Vagina (tissue), 2 donors: ENCODE measurements at regions not wholly inside any gene's neighbourhood (a gene's known extent, or its start where the extent isn't known, plus 50 kb on each side); places are given as distances from the start of the nearest gene placed in this dataset.

Experiments used
- DNase-seq, 2 donors: peaks; one replicate each; pipeline ENCODE4 v3.0.0-alpha.2; 2017; ENCODE audit errors: extremely low spot score in 2 of 2
- H3K27ac ChIP-seq: fragments of 200-600 bp; sonication (generic); one replicate; pipeline ENCODE4 v1.5.1; 2019
- H3K27me3 ChIP-seq: fragments of 200-600 bp; sonication (generic); one replicate; pipeline ENCODE4 v1.5.1; 2019
- H3K36me3 ChIP-seq, 2 donors: fragments of 200-600 bp; sonication (generic); one replicate each; pipeline ENCODE4 v1.5.1; 2017 to 2019
- H3K4me1 ChIP-seq: fragments of 200-600 bp; sonication (generic); one replicate; pipeline ENCODE4 v1.5.1; 2019
- H3K4me3 ChIP-seq, 2 donors: fragments of 200-600 bp; sonication (generic); 1 replicate in 1 of 2; 2 replicates in 1 of 2; pipeline ENCODE4 v1.5.1; 2016 to 2019
- H3K9me3 ChIP-seq: fragments of 200-600 bp; sonication (generic); one replicate; pipeline ENCODE4 v1.5.1; 2019
- POLR2A ChIP-seq, 2 donors: fragments of 450-650 bp; IDR thresholded peaks; one replicate each; pipeline ENCODE4 v1.6.1; 2017; ENCODE audit warnings: antibody characterized with exemption in 2 of 2, mild to moderate bottlenecking in 2 of 2, moderate library complexity in 2 of 2
- POLR2AphosphoS5 ChIP-seq, 2 donors: sonication (generic); formaldehyde crosslinking; IDR thresholded peaks; one replicate each; pipeline ENCODE4 v1.9.0; 2017; ENCODE audit warnings: antibody characterized with exemption in 2 of 2, mild to moderate bottlenecking in 2 of 2, low read depth in 1 of 2; ENCODE audit not compliant: insufficient read depth in 1 of 2
- intact Hi-C: fragments of 100-400 bp; cut with DNase I; formaldehyde crosslinking; loops from one replicate; pipeline ENCODE4 v1.15.1; 2023
- TF ChIP-seq, protein P1 (sequence below), 3 experiments: fragments of 450-650 bp in 2 of 3; fragments of 200-600 bp in 1 of 3; sonication (generic) in 1 of 3; IDR thresholded peaks; one replicate each; pipeline ENCODE4 v1.5.1; 2017 to 2019; ENCODE audit warnings: antibody characterized with exemption in 3 of 3, mild to moderate bottlenecking in 2 of 3, moderate library complexity in 2 of 3

GRCh38 chrX:42846741-42847140, 68.8 kb upstream of the PPP1R2C start:
- Histone ChIP-seq H3K27ac (no peak overlapping the region), H3K36me3 (no peaks in the 10 kb centered on the region), H3K9me3 (no peaks in the 10 kb centered on the region), H3K27me3 (no peaks in the 10 kb centered on the region), H3K4me1 (no peaks in the 10 kb centered on the region), H3K4me3 (no peak overlapping the region)
- intact Hi-C loops, result no loop called here
- DNase-seq, result no peak
- no peak for TF ChIP-seq POLR2A (IDR thresholded peaks at IDR 0.05)
- TF ChIP-seq, protein P1, sequence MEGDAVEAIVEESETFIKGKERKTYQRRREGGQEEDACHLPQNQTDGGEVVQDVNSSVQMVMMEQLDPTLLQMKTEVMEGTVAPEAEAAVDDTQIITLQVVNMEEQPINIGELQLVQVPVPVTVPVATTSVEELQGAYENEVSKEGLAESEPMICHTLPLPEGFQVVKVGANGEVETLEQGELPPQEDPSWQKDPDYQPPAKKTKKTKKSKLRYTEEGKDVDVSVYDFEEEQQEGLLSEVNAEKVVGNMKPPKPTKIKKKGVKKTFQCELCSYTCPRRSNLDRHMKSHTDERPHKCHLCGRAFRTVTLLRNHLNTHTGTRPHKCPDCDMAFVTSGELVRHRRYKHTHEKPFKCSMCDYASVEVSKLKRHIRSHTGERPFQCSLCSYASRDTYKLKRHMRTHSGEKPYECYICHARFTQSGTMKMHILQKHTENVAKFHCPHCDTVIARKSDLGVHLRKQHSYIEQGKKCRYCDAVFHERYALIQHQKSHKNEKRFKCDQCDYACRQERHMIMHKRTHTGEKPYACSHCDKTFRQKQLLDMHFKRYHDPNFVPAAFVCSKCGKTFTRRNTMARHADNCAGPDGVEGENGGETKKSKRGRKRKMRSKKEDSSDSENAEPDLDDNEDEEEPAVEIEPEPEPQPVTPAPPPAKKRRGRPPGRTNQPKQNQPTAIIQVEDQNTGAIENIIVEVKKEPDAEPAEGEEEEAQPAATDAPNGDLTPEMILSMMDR (IDR thresholded peaks at IDR 0.05), result no peak
- no peak for TF ChIP-seq POLR2AphosphoS5 (IDR thresholded peaks at IDR 0.05; ENCODE audit: insufficient read depth in 1 of 2, low read depth in 1 of 2)

GRCh38 chrX:42855259-42855658, 77.3 kb upstream of the PPP1R2C start:
- Histone ChIP-seq H3K4me1 (no peaks in the 10 kb centered on the region), H3K36me3 (no peaks in the 10 kb centered on the region), H3K9me3 (no peaks in the 10 kb centered on the region), H3K27ac (no peak overlapping the region), H3K27me3 (no peaks in the 10 kb centered on the region), H3K4me3 (no peak overlapping the region)
- TF ChIP-seq, protein P1 (IDR thresholded peaks at IDR 0.05), result no peak
- TF ChIP-seq POLR2AphosphoS5 (IDR thresholded peaks at IDR 0.05; ENCODE audit: insufficient read depth in 1 of 2, low read depth in 1 of 2), result no peak
- TF ChIP-seq POLR2A (IDR thresholded peaks at IDR 0.05), result no peak
- intact Hi-C loops, result no loop called here
- no peak for DNase-seq

DNA sequence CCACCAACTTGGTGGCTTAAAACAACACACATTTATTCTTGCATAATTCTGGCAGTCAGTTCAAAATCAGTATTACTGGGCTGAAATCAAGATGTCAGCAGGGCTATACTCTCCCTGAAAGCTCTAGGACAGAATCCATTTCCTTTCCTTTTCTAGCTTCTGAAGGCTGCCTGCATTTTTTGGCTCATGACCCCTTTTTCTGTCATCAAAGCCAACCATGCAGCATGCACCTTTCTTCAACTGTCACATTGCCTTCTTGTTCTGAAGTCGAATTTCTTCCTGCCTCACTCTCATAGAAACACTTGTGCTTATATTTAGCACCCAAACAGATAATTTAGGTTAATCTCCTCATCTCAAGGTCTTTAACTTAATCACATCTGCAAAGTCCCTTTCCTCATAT, 79.8 kb upstream of the PPP1R2C start:
- TF ChIP-seq POLR2AphosphoS5 (IDR thresholded peaks at IDR 0.05; ENCODE audit: insufficient read depth in 1 of 2, low read depth in 1 of 2) (no peak), POLR2A (IDR thresholded peaks at IDR 0.05) (no peak)
- TF ChIP-seq, protein P1 (IDR thresholded peaks at IDR 0.05), result no peak
- Histone ChIP-seq H3K36me3 (no peaks in the 10 kb centered on the region), H3K4me3 (no peak overlapping the region), H3K27ac (no peak overlapping the region), H3K4me1 (no peaks in the 10 kb centered on the region), H3K27me3 (no peaks in the 10 kb centered on the region), H3K9me3 (no peaks in the 10 kb centered on the region)
- DNase-seq, result no peak
- intact Hi-C loops, result no loop called here

GRCh38 chrX:42869011-42869410, 91.0 kb upstream of the PPP1R2C start:
- no peak for TF ChIP-seq POLR2AphosphoS5 (IDR thresholded peaks at IDR 0.05; ENCODE audit: insufficient read depth in 1 of 2, low read depth in 1 of 2)
- no peak for TF ChIP-seq POLR2A (IDR thresholded peaks at IDR 0.05)
- TF ChIP-seq, protein P1 (IDR thresholded peaks at IDR 0.05), result no peak
- no peaks in the 10 kb centered on the region for H3K36me3 ChIP-seq
- no peaks in the 10 kb centered on the region for H3K27me3 ChIP-seq
- H3K27ac ChIP-seq, result no peak overlapping the region
- H3K4me3 ChIP-seq, result no peak overlapping the region
- intact Hi-C loops, result no loop called here
- no peak for DNase-seq
- no peaks in the 10 kb centered on the region for H3K4me1 ChIP-seq
- no peaks in the 10 kb centered on the region for H3K9me3 ChIP-seq

DNA sequence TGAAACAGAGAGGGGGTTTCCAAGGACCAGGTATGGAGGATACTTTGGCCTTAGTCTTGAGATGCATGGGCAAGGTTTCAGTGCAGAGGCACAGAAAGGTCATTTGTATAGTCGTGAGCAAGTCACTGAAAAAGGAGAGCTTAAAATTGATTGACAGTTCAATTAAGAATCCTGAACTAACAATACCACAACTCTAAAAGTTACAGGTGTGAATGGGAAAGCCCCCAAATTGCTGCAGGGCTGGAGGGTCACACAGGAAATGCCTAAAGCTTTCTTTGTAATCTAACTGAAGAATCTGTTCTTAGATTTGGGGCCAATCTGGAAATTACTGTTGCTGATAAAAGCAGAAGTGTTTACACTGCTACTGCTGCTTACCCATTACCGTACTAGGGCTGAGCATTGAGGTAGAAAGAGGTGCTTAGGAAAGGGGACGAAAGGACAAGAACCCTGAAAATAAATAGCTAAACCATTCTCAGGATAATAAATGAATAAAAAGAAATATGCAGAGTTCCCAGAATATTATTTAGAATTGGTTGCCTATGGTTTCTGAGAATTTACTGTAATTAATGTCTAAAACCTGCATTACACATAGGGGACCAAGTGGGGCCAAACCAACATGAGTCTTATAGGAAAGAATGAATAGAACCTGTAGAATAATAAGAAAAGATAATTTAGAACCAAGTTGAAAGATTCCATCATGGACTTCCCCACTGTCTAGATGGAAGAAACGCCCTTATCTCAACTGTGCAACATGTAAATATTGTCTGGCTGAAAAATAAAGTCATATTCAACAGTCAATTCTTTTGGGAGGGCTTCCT, 91.9 kb upstream of the PPP1R2C start:
- Histone ChIP-seq H3K36me3 (no peaks in the 10 kb centered on the region), H3K27me3 (no peaks in the 10 kb centered on the region), H3K27ac (no peak overlapping the region), H3K9me3 (no peaks in the 10 kb centered on the region), H3K4me1 (no peaks in the 10 kb centered on the region), H3K4me3 (no peak overlapping the region)
- TF ChIP-seq POLR2A (IDR thresholded peaks at IDR 0.05), result no peak
- TF ChIP-seq POLR2AphosphoS5 (IDR thresholded peaks at IDR 0.05; ENCODE audit: insufficient read depth in 1 of 2, low read depth in 1 of 2), result no peak
- TF ChIP-seq, protein P1 (IDR thresholded peaks at IDR 0.05), result no peak
- intact Hi-C loops, result no loop called here
- DNase-seq, result no peak
